ENCODE measurements at regions not wholly inside any gene's neighbourhood (a gene's known extent, or its start where the extent isn't known, plus 50 kb on each side); places are given as distances from the start of the nearest gene placed in this dataset.

GRCh38 chr15:39465843-39466749 is 114.8 kb upstream of the THBS1 start:
- no peak for TF ChIP-seq GATA2 (IDR thresholded peaks at IDR 0.05; ENCODE audit: low read depth, low read length)
- TF ChIP-seq GATA3 (IDR thresholded peaks at IDR 0.05; ENCODE audit: low read depth, low read length): no peak

- TF ChIP-seq GATA2 (IDR thresholded peaks at IDR 0.05; ENCODE audit: low read depth, low read length) (no peak), GATA3 (IDR thresholded peaks at IDR 0.05; ENCODE audit: low read depth, low read length) (no peak)
Observed at GRCh38 chr15:39466750-39467105, 114.2 kb upstream of the THBS1 start.

- TF ChIP-seq GATA2 (IDR thresholded peaks at IDR 0.05; ENCODE audit: low read depth, low read length) (no peak), GATA3 (IDR thresholded peaks at IDR 0.05; ENCODE audit: low read depth, low read length) (no peak)
Observed at GRCh38 chr15:39468331-39468730, 112.5 kb upstream of the THBS1 start.

- no peak for TF ChIP-seq GATA2 (IDR thresholded peaks at IDR 0.05; ENCODE audit: low read depth, low read length)
- no peak for TF ChIP-seq GATA3 (IDR thresholded peaks at IDR 0.05; ENCODE audit: low read depth, low read length)
Observed at GRCh38 chr15:39468828-39469227, 112.1 kb upstream of the THBS1 start.

- TF ChIP-seq GATA2 (IDR thresholded peaks at IDR 0.05; ENCODE audit: low read depth, low read length): no peak
- no peak for TF ChIP-seq GATA3 (IDR thresholded peaks at IDR 0.05; ENCODE audit: low read depth, low read length)
Observed at GRCh38 chr15:39471785-39472574, 108.9 kb upstream of the THBS1 start.

- TF ChIP-seq GATA2 (IDR thresholded peaks at IDR 0.05; ENCODE audit: low read depth, low read length) (no peak), GATA3 (IDR thresholded peaks at IDR 0.05; ENCODE audit: low read depth, low read length) (no peak)
Observed at GRCh38 chr15:39472621-39473297, 108.1 kb upstream of the THBS1 start.

- TF ChIP-seq GATA2 (IDR thresholded peaks at IDR 0.05; ENCODE audit: low read depth, low read length): no peak
- no peak for TF ChIP-seq GATA3 (IDR thresholded peaks at IDR 0.05; ENCODE audit: low read depth, low read length)
Observed at GRCh38 chr15:39473298-39473947, 107.5 kb upstream of the THBS1 start.

GRCh38 chr15:39474657-39475056 is 106.2 kb upstream of the THBS1 start:
- TF ChIP-seq GATA2 (IDR thresholded peaks at IDR 0.05; ENCODE audit: low read depth, low read length): no peak
- TF ChIP-seq GATA3 (IDR thresholded peaks at IDR 0.05; ENCODE audit: low read depth, low read length): no peak

GRCh38 chr15:39478996-39479395 is 101.9 kb upstream of the THBS1 start:
- TF ChIP-seq GATA3 (IDR thresholded peaks at IDR 0.05; ENCODE audit: low read depth, low read length) (no peak), GATA2 (IDR thresholded peaks at IDR 0.05; ENCODE audit: low read depth, low read length) (no peak)

GRCh38 chr15:39479911-39480310 is 101.0 kb upstream of the THBS1 start:
- TF ChIP-seq GATA2 (IDR thresholded peaks at IDR 0.05; ENCODE audit: low read depth, low read length) (no peak), GATA3 (IDR thresholded peaks at IDR 0.05; ENCODE audit: low read depth, low read length) (no peak)

GRCh38 chr15:39482459-39482858 is 98.4 kb upstream of the THBS1 start:
- TF ChIP-seq GATA2 (IDR thresholded peaks at IDR 0.05; ENCODE audit: low read depth, low read length) (no peak), GATA3 (IDR thresholded peaks at IDR 0.05; ENCODE audit: low read depth, low read length) (no peak)

GRCh38 chr15:39486621-39487457 is 94.0 kb upstream of the THBS1 start:
- no peak for TF ChIP-seq GATA2 (IDR thresholded peaks at IDR 0.05; ENCODE audit: low read depth, low read length)
- TF ChIP-seq GATA3 (IDR thresholded peaks at IDR 0.05; ENCODE audit: low read depth, low read length): no peak

GRCh38 chr15:39487458-39487735 is 93.5 kb upstream of the THBS1 start:
- TF ChIP-seq GATA2 (IDR thresholded peaks at IDR 0.05; ENCODE audit: low read depth, low read length) (no peak), GATA3 (IDR thresholded peaks at IDR 0.05; ENCODE audit: low read depth, low read length) (no peak)

Measured in SH-SY5Y (cell line).